ENCODE measurements at regions not wholly inside any gene's neighbourhood (a gene's known extent, or its start where the extent isn't known, plus 50 kb on each side); places are given as distances from the start of the nearest gene placed in this dataset.

- TF ChIP-seq SIN3A (IDR thresholded peaks at IDR 0.05; ENCODE audit: borderline replicate concordance, insufficient read depth, low read depth, low read length) (no peak), CTCF (IDR thresholded peaks at IDR 0.05) (no peak), TCF7L2 (IDR thresholded peaks at IDR 0.05; ENCODE audit: low read depth, low read length) (no peak)
These were observed 526.4 kb downstream of the SOX2 start for GRCh38 chr3:182238126-182238525.

Data from Panc1 (cell line).